Head of caudate nucleus (tissue), 42 donors: ENCODE measurements at regions not wholly inside any gene's neighbourhood (a gene's known extent, or its start where the extent isn't known, plus 50 kb on each side); places are given as distances from the start of the nearest gene placed in this dataset.

ENCODE experiments used
- DNase-seq, 42 donors: peaks; one replicate each; pipeline versions ENCODE4 v3.0.0 to v3.0.0-alpha.2; 2020 to 2021; ENCODE audit warnings: mixed read lengths in 7 of 42
- intact Hi-C: fragments of 100-400 bp; cut with DNase I; formaldehyde crosslinking; loops from one replicate; pipeline ENCODE4 v1.15.0; 2022

- intact Hi-C loops: no loop called here
- DNase-seq: no peak
These were observed 667.3 kb upstream of the CDH9 start for GRCh38 chr5:27705661-27706060.

- no peak for DNase-seq
- intact Hi-C loops: no loop called here
These were observed 663.8 kb upstream of the CDH9 start for GRCh38 chr5:27701931-27702903.

- intact Hi-C loops: no loop called here
- DNase-seq: no peak
These were observed 662.1 kb upstream of the CDH9 start for GRCh38 chr5:27700526-27700925.

- intact Hi-C loops: no loop called here
- DNase-seq: no peak
These were observed 644.2 kb upstream of the CDH9 start for GRCh38 chr5:27682600-27682999.

DNA sequence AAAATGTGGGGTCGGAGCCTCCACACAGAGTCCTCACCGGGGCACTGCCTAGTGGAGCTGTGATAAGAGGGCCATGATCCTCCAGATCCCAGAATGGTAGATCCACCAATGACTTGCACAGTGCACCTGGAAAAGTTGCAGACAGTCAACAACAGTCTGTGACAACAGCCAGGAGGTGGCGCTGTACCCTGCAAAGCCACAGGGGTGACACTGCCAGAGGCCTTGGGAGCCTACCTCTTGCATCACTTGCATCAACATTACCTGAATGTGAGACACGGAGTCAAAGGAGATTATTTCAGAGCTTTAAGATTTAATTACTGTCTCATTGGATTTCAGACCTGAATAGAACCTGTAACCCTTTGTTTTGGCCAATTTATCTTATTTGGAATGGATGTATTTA is 614.1 kb upstream of the CDH9 start:
- DNase-seq: no peak
- intact Hi-C loops: no loop called here

DNA sequence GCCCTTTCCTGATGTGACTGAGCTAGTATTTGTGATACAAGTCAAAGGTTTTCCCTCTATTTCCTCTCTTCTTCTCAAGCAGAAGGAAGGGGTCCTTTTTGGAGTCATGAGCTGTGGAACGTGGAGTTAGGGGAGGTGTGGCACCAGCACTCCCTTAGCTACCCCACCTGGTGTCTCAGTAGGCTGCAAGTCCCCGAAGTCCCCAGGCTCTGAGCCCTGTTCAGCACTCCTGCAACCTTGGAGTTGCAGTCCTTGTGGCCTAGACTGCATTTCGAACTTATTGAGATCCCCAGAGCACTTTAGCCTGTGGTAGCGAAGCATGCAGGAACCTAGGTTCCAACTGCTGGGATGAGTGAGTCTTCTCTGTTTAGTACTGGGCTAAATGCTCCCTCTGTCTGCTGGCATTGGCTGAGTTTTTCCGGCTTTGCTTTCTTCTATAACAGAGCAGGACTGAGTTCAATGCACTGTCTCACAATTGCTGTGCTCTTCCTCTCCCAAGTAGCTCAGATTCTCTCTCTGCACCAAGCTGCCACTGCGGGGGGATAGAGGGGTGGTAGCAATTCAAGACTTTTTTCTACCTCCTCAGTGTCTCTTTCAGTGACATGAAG is 600.7 kb upstream of the CDH9 start:
- intact Hi-C loops: no loop called here
- DNase-seq: no peak

GRCh38 chr5:27619982-27620381 is 581.6 kb upstream of the CDH9 start:
- DNase-seq: no peak
- intact Hi-C loops: no loop called here

GRCh38 chr5:27612161-27612560 is 573.8 kb upstream of the CDH9 start:
- no peak for DNase-seq
- intact Hi-C loops: no loop called here

DNA sequence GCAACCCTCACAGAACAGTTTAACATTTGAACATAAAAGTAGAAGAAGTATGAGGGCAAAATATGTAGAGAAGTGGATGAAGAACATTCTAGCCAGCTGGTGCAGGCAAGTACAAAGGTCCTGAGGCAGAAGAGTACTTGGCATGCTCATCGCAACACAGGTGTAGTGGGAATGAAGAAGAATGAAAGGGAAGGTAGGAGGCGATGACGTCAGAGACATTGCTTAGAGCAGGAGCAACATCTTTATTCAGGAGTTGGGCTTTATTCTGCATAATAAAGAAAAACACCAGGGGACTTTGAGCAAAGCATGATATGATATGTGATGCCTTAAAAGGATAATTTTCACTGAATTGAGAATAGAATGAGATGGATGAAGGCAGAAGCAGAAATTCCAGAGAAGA is 570.6 kb upstream of the CDH9 start:
- intact Hi-C loops: no loop called here
- no peak for DNase-seq

- intact Hi-C loops: no loop called here
- no peak for DNase-seq
These were observed 560.2 kb upstream of the CDH9 start for GRCh38 chr5:27598576-27598975.

DNA sequence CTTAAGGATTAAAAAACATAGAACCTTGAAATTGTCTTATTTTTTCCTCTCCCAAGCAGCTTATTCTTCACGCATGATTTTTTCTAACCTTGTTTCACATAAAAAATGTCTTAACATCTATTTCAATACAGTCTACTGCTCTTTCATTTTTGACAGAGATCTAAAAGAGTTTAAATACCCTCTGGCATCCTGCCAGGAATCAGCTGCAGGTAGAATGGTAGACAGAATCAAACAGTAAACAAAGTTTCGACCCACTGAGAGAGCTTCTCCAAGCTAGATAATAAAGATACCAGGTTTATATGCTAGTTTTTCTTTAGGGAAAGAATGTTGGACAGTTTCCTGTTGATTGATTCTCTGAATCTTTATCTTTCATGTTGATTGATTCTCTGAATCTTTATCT is 555.8 kb upstream of the CDH9 start:
- no peak for DNase-seq
- intact Hi-C loops: no loop called here

GRCh38 chr5:27592231-27592630 is 553.8 kb upstream of the CDH9 start:
- DNase-seq: no peak
- intact Hi-C loops: no loop called here

- no peak for DNase-seq
- intact Hi-C loops: no loop called here
These were observed 552.1 kb upstream of the CDH9 start for GRCh38 chr5:27590503-27590902.

- intact Hi-C loops: no loop called here
- DNase-seq: no peak
These were observed 539.9 kb upstream of the CDH9 start for GRCh38 chr5:27578279-27578678.

DNA sequence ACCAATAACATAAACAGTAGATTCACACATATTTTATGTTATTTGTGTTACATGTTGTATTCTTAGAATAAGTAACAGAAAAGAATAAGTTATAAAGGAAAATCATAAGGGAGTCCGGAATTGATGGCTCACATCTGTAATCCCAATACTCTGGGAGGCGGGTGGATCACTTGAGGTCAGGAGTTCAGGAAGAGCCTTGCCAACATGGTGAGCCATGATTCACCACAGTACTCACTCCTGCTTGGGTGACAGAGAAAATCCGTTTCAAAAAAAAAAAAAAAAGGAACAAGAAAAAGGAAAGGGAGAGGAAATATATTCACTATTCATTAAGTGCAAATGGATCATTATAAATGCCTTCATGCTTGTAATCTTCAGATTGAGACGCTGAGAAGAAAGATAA is 533.3 kb upstream of the CDH9 start:
- no peak for DNase-seq
- intact Hi-C loops: no loop called here

DNA sequence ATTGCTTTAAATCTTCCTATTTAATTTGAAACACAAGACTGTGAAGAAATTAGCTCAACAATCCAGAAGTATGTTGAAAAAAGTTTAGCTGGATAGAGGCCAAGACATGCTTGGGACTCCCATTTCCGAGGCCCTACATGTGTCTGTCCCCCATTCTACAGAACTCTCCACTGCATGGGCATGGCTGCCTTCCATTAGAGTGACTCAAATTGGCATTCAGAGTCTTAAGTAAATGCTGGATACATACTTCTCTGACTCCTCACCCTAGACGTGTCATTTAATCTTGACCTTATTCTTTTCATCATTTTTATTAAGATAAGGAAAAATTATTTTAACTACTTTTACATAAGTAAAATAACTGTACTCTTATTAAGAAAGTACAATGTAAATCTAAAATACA is 530.4 kb upstream of the CDH9 start:
- intact Hi-C loops: no loop called here

GRCh38 chr5:27561408-27561807 is 523.0 kb upstream of the CDH9 start:
- intact Hi-C loops: no loop called here
- DNase-seq: no peak

More for the DNA sequence above, 530.4 kb upstream of the CDH9 start:
- no peak for DNase-seq

DNA sequence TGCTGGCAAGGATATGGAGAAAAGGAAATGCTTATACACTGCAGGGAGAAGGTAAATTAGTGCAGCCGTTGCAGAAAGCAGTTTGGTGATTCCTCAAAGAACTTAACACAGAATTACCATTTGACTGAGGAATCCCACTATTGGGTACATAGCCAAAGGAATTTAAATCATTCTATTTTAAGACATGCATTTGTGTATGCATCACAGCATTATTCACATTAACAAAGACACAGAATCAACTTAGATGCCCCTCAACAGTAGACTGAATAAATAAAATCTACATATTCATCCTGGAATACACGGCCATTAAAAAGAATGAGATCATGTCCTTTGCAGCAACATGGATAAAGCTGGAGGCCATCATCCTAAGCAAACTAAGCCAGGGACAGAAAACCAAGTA is 510.1 kb upstream of the CDH9 start:
- intact Hi-C loops: no loop called here
- no peak for DNase-seq

GRCh38 chr5:27535031-27535557 is 496.7 kb upstream of the CDH9 start:
- DNase-seq: no peak
- intact Hi-C loops: no loop called here

DNA sequence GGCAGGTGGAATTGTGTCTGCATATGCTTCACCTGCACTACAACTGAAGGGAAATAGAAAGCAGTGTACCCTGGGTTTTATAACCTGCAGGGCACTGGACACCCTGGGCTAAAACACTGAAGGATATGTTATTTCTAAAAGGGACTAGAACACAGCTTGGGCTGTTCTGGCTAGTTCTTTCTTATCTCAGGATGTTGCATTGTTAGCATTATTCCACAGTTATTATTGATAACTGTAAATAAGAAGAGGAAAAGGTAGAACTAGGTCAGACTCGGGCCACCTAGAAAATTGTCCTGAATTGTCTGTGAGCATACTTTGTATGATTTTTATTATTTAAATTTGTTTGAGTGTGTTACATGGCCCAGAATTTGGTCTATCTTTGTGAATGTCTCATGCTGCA is 493.9 kb upstream of the CDH9 start:
- intact Hi-C loops: no loop called here
- no peak for DNase-seq

GRCh38 chr5:27524515-27524914 is 486.1 kb upstream of the CDH9 start:
- intact Hi-C loops: no loop called here
- DNase-seq: no peak
